Muscle of leg (tissue), 3 donors: ENCODE measurements at regions not wholly inside any gene's neighbourhood (a gene's known extent, or its start where the extent isn't known, plus 50 kb on each side); places are given as distances from the start of the nearest gene placed in this dataset.

ENCODE experiments used
- DNase-seq: peaks from one replicate; pipeline ENCODE4 v3.0.0; 2013
- H3K27ac ChIP-seq: one replicate; pipeline ENCODE4 v1.5.1; 2013; ENCODE audit warnings: mild to moderate bottlenecking, low read length, control low read depth
- H3K27me3 ChIP-seq: one replicate; pipeline ENCODE4 v1.6.1; 2013; ENCODE audit warnings: low read length; ENCODE audit not compliant: control insufficient read depth, insufficient read depth
- H3K36me3 ChIP-seq: one replicate; pipeline ENCODE4 v1.6.1; 2013; ENCODE audit warnings: low read length; ENCODE audit not compliant: control insufficient read depth, insufficient read depth
- H3K4me1 ChIP-seq: one replicate; pipeline ENCODE4 v1.6.1; 2013; ENCODE audit warnings: low read length; ENCODE audit not compliant: control insufficient read depth, insufficient read depth
- H3K4me3 ChIP-seq: one replicate; pipeline ENCODE4 v1.5.1; 2013; ENCODE audit warnings: low read length, control low read depth
- H3K9me3 ChIP-seq: replicated peaks from 2 replicates; pipeline ENCODE4 v1.6.1; 2013; ENCODE audit warnings: low read depth, low read length; ENCODE audit not compliant: control insufficient read depth
- WGBS: methylation state at CpG from one replicate; pipeline ENCODE4 v1.1.5; 2013; ENCODE audit warnings: missing lambda C conversion rate; ENCODE audit not compliant: insufficient coverage; 5-methylcytosine and 5-hydroxymethylcytosine counted together

DNA sequence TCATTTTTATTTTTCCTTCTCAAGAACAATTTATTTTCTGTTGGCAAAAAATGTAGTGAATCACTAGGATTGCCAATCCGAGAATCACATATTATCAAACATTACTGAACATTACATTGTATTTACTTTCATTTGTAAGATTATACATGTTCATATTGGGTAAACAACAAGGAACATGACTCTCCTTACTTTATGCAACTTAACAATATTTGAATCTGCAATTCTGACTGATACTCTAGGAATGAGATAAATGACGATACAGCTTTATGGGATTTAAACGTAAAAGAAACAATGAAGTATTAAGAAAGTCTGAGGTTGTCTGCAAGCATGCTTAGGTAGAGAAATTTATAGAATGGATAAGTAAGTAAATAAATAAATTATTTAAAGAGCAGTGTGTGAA is 2302.9 kb downstream of the MAT2B start:
- no peaks in the 10 kb centered on the region for H3K9me3 ChIP-seq
- H3K36me3 ChIP-seq, result no peaks in the 10 kb centered on the region
- DNase-seq, result no peak
- no peak overlapping the region for H3K4me3 ChIP-seq
- no peaks in the 10 kb centered on the region for H3K4me1 ChIP-seq
- H3K27ac ChIP-seq, result no peak overlapping the region
- 80% methylated on average over 1 of the region's 3 CpGs for WGBS
- no peaks in the 10 kb centered on the region for H3K27me3 ChIP-seq

GRCh38 chr5:165809914-165810313 is 2304.5 kb downstream of the MAT2B start:
- H3K27ac ChIP-seq, result no peak overlapping the region
- H3K4me1 ChIP-seq, result no peaks in the 10 kb centered on the region
- whole genome bisulfite sequencing, result no CpG with 5 or more reads among the region's 3 CpGs
- no peaks in the 10 kb centered on the region for H3K27me3 ChIP-seq
- no peak overlapping the region for H3K4me3 ChIP-seq
- H3K36me3 ChIP-seq, result no peaks in the 10 kb centered on the region
- H3K9me3 ChIP-seq, result no peaks in the 10 kb centered on the region
- no peak for DNase-seq

GRCh38 chr5:165829504-165829903 is 2324.1 kb downstream of the MAT2B start:
- Histone ChIP-seq H3K27me3 (no peaks in the 10 kb centered on the region), H3K9me3 (peaks cover 2% of the 10 kb centered on the region), H3K4me3 (no peak overlapping the region), H3K4me1 (no peaks in the 10 kb centered on the region), H3K27ac (no peak overlapping the region), H3K36me3 (no peaks in the 10 kb centered on the region)
- WGBS, result 85% methylated on average over 2 of the region's 6 CpGs
- DNase-seq, result no peak

- Histone ChIP-seq H3K27me3 (no peaks in the 10 kb centered on the region), H3K4me1 (no peaks in the 10 kb centered on the region), H3K9me3 (no peaks in the 10 kb centered on the region), H3K4me3 (no peak overlapping the region), H3K27ac (no peak overlapping the region), H3K36me3 (no peaks in the 10 kb centered on the region)
- WGBS, result no CpG with 5 or more reads among the region's 4 CpGs
- peak; percentile 72 for DNase-seq
Measured at GRCh38 chr5:165834891-165835290, 2329.5 kb downstream of the MAT2B start.

- peak; percentile 74 for DNase-seq
- no peaks in the 10 kb centered on the region for H3K27me3 ChIP-seq
- no peaks in the 10 kb centered on the region for H3K4me1 ChIP-seq
- H3K27ac ChIP-seq, result no peak overlapping the region
- WGBS, result no CpG with 5 or more reads among the region's 1 CpG
- H3K4me3 ChIP-seq, result no peak overlapping the region
- H3K9me3 ChIP-seq, result no peaks in the 10 kb centered on the region
- no peaks in the 10 kb centered on the region for H3K36me3 ChIP-seq
Measured at GRCh38 chr5:165836046-165836445, 2330.6 kb downstream of the MAT2B start.

GRCh38 chr5:165837286-165837685 is 2331.9 kb downstream of the MAT2B start:
- H3K27me3 ChIP-seq, result no peaks in the 10 kb centered on the region
- no peak overlapping the region for H3K27ac ChIP-seq
- no peak overlapping the region for H3K4me3 ChIP-seq
- no peaks in the 10 kb centered on the region for H3K36me3 ChIP-seq
- H3K9me3 ChIP-seq, result no peaks in the 10 kb centered on the region
- DNase-seq, result peak; percentile 90
- no CpG with 5 or more reads among the region's 2 CpGs for whole genome bisulfite sequencing
- H3K4me1 ChIP-seq, result no peaks in the 10 kb centered on the region

DNA sequence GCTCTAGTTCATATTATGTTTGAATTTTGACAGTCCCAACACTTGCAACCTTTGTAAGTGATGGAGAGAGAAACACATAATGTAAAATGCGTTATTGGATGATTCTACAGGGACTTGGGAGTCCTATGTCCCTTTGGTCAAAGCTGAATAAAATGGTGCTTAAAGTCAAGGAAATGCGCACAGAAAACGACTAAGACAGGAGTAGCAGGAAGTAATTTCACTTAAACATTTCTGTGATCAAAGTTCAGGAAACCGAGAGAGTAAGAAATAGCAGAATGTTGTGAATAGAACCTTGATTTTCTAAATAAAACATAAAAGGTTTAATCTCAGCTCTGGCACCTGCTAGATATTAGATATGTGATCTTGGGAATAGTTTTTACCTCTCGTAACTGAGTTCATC is 2339.2 kb downstream of the MAT2B start:
- Histone ChIP-seq H3K4me1 (no peaks in the 10 kb centered on the region), H3K27me3 (no peaks in the 10 kb centered on the region), H3K9me3 (no peaks in the 10 kb centered on the region), H3K27ac (no peak overlapping the region), H3K4me3 (no peak overlapping the region), H3K36me3 (no peaks in the 10 kb centered on the region)
- WGBS, result 100% methylated on average over 2 of the region's 5 CpGs
- no peak for DNase-seq

- no peak for DNase-seq
- H3K36me3 ChIP-seq, result no peaks in the 10 kb centered on the region
- WGBS, result 50% methylated on average over 1 of the region's 1 CpG
- H3K4me3 ChIP-seq, result no peak overlapping the region
- H3K4me1 ChIP-seq, result no peaks in the 10 kb centered on the region
- H3K27me3 ChIP-seq, result no peaks in the 10 kb centered on the region
- H3K9me3 ChIP-seq, result no peaks in the 10 kb centered on the region
- no peak overlapping the region for H3K27ac ChIP-seq
Measured at GRCh38 chr5:165858118-165858517, 2352.7 kb downstream of the MAT2B start.

DNA sequence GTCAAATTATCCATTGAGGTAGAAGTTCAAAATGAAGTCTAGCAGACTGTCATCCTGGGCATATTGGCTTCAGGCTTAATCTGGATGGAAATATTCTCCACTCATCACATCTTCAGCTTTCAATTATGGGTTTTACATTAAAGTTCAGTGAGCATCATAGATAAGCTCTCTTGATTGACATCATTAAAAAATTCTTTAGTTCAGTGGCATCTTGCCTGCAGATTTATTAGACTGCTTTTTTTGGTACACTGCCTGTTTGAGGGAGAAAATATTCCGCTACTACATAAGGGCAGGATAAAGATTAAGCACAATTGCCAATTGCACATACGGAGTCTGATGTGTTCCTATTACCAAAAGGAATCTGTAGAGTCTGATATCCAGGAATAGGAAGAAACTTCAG is 2353.8 kb downstream of the MAT2B start:
- no peaks in the 10 kb centered on the region for H3K4me1 ChIP-seq
- WGBS, result no CpG with 5 or more reads among the region's 2 CpGs
- H3K27me3 ChIP-seq, result no peaks in the 10 kb centered on the region
- H3K9me3 ChIP-seq, result no peaks in the 10 kb centered on the region
- H3K36me3 ChIP-seq, result no peaks in the 10 kb centered on the region
- no peak for DNase-seq
- no peak overlapping the region for H3K4me3 ChIP-seq
- no peak overlapping the region for H3K27ac ChIP-seq

DNA sequence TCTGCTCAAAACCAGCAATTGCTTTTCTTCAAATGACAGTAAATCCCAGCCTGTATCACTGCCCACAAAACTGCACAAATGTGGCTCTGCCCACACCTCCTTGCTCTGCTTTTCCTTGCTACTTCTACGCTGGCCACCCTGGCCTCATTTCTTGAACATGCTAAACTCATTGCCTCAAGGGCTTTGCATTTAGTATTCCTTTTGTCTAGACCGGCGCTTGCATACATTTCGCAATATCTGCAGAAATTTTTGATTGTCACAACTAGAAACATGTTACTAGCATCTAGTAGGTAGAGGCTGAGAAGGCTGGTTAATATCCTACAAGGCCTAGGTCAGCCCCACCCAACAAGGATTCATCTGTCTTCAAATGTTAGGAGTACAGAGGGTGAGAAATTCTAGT is 2357.8 kb downstream of the MAT2B start:
- whole genome bisulfite sequencing, result no CpG with 5 or more reads among the region's 4 CpGs
- H3K4me1 ChIP-seq, result no peaks in the 10 kb centered on the region
- no peak overlapping the region for H3K4me3 ChIP-seq
- H3K27me3 ChIP-seq, result no peaks in the 10 kb centered on the region
- H3K27ac ChIP-seq, result no peak overlapping the region
- DNase-seq, result no peak
- no peaks in the 10 kb centered on the region for H3K36me3 ChIP-seq
- no peaks in the 10 kb centered on the region for H3K9me3 ChIP-seq

DNA sequence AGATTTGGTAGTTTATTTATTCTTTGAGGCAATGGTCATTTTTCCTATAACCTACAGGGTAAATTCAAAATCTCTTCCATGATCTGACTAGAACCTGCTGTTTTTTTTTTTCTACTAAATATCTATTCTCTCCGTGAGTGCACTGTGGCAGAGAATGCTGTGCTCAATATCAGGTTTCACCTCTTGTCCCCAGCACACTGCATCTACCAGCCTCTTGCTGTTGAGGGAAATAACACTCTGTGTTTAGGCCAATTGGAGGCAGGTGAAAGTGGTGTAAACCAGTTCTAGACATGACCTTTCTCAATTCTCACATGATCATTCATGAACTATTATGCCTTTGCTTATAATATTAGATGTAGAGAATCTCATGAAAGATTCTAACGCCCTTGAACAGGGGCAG is 2365.9 kb downstream of the MAT2B start:
- Histone ChIP-seq H3K4me1 (no peaks in the 10 kb centered on the region), H3K27me3 (no peaks in the 10 kb centered on the region), H3K36me3 (no peaks in the 10 kb centered on the region), H3K4me3 (no peak overlapping the region), H3K27ac (no peak overlapping the region), H3K9me3 (no peaks in the 10 kb centered on the region)
- WGBS, result no CpG with 5 or more reads among the region's 2 CpGs
- no peak for DNase-seq
